ENCODE measurements at regions not wholly inside any gene's neighbourhood (a gene's known extent, or its start where the extent isn't known, plus 50 kb on each side); places are given as distances from the start of the nearest gene placed in this dataset.

- Mint-ChIP-seq H3K4me3 (ENCODE audit: unreplicated experiment) (no peak overlapping the region), H3K27me3 (ENCODE audit: unreplicated experiment) (no peaks in the 10 kb centered on the region), H3K9me3 (ENCODE audit: unreplicated experiment) (no peaks in the 10 kb centered on the region), H3K27ac (ENCODE audit: unreplicated experiment) (no peak overlapping the region), H3K4me1 (ENCODE audit: unreplicated experiment) (no peaks in the 10 kb centered on the region), H3K36me3 (ENCODE audit: low read depth, unreplicated experiment) (no peaks in the 10 kb centered on the region)
- TF ChIP-seq CTCF (IDR thresholded peaks at IDR 0.05; ENCODE audit: unreplicated experiment): no peak
- DNase-seq (ENCODE audit: low spot score): no peak
These were observed 124.5 kb upstream of the CCL2 start for GRCh38 chr17:34130544-34130943.

DNA sequence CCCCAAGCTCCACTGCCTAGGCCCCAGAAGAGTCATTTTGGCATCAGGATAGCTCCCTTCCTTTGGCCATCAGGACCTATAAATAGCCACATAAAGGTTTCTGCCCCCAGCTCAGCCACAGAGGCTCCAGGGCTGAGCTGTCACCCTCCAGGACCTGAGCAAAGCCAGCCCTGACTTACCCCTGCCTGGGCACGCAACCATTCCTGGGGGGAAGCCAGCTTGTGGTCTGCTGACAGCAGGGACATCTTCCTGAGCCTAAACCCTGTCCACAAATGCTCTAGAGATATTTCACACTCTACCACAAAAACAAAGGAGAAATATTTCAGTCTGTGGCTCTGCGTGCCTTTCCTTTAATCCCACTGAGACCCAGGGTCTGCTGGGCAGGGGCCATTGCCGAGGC, 123.7 kb upstream of the CCL2 start:
- Mint-ChIP-seq H3K9me3 (ENCODE audit: unreplicated experiment) (no peaks in the 10 kb centered on the region), H3K4me1 (ENCODE audit: unreplicated experiment) (no peaks in the 10 kb centered on the region)

DNA sequence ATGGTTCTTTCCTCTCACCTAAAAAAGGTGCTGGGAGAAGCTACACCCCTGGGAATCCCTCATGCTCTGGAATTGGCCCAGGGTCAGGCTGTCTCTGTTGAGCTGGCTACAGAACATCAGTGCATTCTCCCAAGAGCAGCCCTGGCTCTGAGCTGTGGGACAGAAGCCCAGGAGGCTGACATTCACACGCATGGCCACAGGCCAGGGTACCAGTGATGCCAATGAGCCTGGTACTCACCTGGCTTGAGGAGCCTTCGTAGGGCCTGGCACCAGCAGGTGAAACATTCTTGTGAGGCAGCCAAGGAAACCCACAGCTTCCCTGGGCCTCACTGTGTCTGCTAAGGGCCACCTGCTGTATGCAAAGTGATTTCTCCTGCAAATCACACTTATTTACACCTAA, 121.7 kb upstream of the CCL2 start:
- no peaks in the 10 kb centered on the region for H3K36me3 Mint-ChIP-seq (ENCODE audit: low read depth, unreplicated experiment)

More for the DNA sequence above, 123.7 kb upstream of the CCL2 start:
- Mint-ChIP-seq H3K4me3 (ENCODE audit: unreplicated experiment) (no peak overlapping the region), H3K36me3 (ENCODE audit: low read depth, unreplicated experiment) (no peaks in the 10 kb centered on the region), H3K27ac (ENCODE audit: unreplicated experiment) (no peak overlapping the region), H3K27me3 (ENCODE audit: unreplicated experiment) (no peaks in the 10 kb centered on the region)
- no peak for DNase-seq (ENCODE audit: low spot score)
- TF ChIP-seq CTCF (IDR thresholded peaks at IDR 0.05; ENCODE audit: unreplicated experiment): no peak

GRCh38 chr17:34135841-34136240, 119.2 kb upstream of the CCL2 start:
- Mint-ChIP-seq H3K36me3 (ENCODE audit: low read depth, unreplicated experiment) (no peaks in the 10 kb centered on the region), H3K4me3 (ENCODE audit: unreplicated experiment) (no peak overlapping the region), H3K27ac (ENCODE audit: unreplicated experiment) (no peak overlapping the region), H3K9me3 (ENCODE audit: unreplicated experiment) (no peaks in the 10 kb centered on the region), H3K4me1 (ENCODE audit: unreplicated experiment) (no peaks in the 10 kb centered on the region), H3K27me3 (ENCODE audit: unreplicated experiment) (no peaks in the 10 kb centered on the region)
- no peak for TF ChIP-seq CTCF (IDR thresholded peaks at IDR 0.05; ENCODE audit: unreplicated experiment)
- no peak for DNase-seq (ENCODE audit: low spot score)

More for the DNA sequence above, 121.7 kb upstream of the CCL2 start:
- Mint-ChIP-seq H3K4me3 (ENCODE audit: unreplicated experiment) (no peak overlapping the region), H3K9me3 (ENCODE audit: unreplicated experiment) (no peaks in the 10 kb centered on the region), H3K4me1 (ENCODE audit: unreplicated experiment) (no peaks in the 10 kb centered on the region), H3K27me3 (ENCODE audit: unreplicated experiment) (no peaks in the 10 kb centered on the region), H3K27ac (ENCODE audit: unreplicated experiment) (no peak overlapping the region)
- no peak for TF ChIP-seq CTCF (IDR thresholded peaks at IDR 0.05; ENCODE audit: unreplicated experiment)
- no peak for DNase-seq (ENCODE audit: low spot score)

- H3K9me3 Mint-ChIP-seq (ENCODE audit: unreplicated experiment): no peaks in the 10 kb centered on the region
- no peak for DNase-seq (ENCODE audit: low spot score)
- H3K4me3 Mint-ChIP-seq (ENCODE audit: unreplicated experiment): no peak overlapping the region
- H3K4me1 Mint-ChIP-seq (ENCODE audit: unreplicated experiment): no peaks in the 10 kb centered on the region
- H3K27me3 Mint-ChIP-seq (ENCODE audit: unreplicated experiment): no peaks in the 10 kb centered on the region
- no peaks in the 10 kb centered on the region for H3K36me3 Mint-ChIP-seq (ENCODE audit: low read depth, unreplicated experiment)
- no peak overlapping the region for H3K27ac Mint-ChIP-seq (ENCODE audit: unreplicated experiment)
- no peak for TF ChIP-seq CTCF (IDR thresholded peaks at IDR 0.05; ENCODE audit: unreplicated experiment)
These were observed 115.1 kb upstream of the CCL2 start for GRCh38 chr17:34140006-34140405.
